HAP-1 (cell line): ENCODE measurements at regions not wholly inside any gene's neighbourhood (a gene's known extent, or its start where the extent isn't known, plus 50 kb on each side); places are given as distances from the start of the nearest gene placed in this dataset.

Experiments
- DNase-seq, 2 experiments: peaks; one replicate each; pipeline ENCODE4 v3.0.0-alpha.2; 2016 to 2020; ENCODE audit warnings: low spot score in 2 of 2
- H3K27me3 ChIP-seq: fragments of 250-450 bp; sonication (Bioruptor Pico); 2 replicates; pipeline ENCODE4 v1.5.1; 2020; ENCODE audit warnings: low read depth, mild to moderate bottlenecking, moderate library complexity
- H3K36me3 ChIP-seq: fragments of 250-450 bp; sonication (Bioruptor Pico); replicated peaks from 2 replicates; pipeline ENCODE4 v1.5.1; 2020; ENCODE audit warnings: mild to moderate bottlenecking
- H3K4me1 ChIP-seq: fragments of 250-450 bp; sonication (Bioruptor Pico); 2 replicates; pipeline ENCODE4 v1.5.1; 2020; ENCODE audit warnings: mild to moderate bottlenecking
- H3K4me3 ChIP-seq: fragments of 250-450 bp; sonication (Bioruptor Pico); 2 replicates; pipeline ENCODE4 v1.5.1; 2020; ENCODE audit warnings: mild to moderate bottlenecking, moderate library complexity
- H3K9me3 ChIP-seq: fragments of 250-450 bp; sonication (Bioruptor Pico); 2 replicates; pipeline ENCODE4 v1.5.1; 2020; ENCODE audit warnings: mild to moderate bottlenecking, moderate library complexity
- in situ Hi-C: fragments of 300-500 bp; cut with MboI; formaldehyde crosslinking; loops from 3 replicates; pipeline ENCODE4 v1.14.3; 2020; ENCODE audit warnings: low sequenced_read_pairs, inconsistent platforms, mixed read lengths

DNA sequence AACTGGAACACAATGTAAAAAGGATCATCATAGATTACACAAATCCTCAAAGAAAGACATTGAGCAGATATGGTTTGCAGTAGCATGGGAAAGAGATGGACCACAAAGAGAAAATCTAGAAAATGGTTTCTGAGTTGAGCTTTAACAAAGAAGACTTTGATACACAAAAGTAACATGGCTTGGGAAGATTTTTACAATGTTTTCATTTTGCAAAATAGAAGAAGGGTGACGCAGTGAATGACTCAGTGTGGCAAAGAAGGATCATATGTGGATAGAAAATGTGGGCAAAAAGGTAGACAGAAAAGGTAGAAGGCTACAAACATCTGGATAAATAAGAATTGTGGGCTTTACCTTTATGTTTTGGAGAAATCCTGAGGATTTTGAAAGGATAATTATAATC is 1220.5 kb downstream of the PCDH17 start:
- Histone ChIP-seq H3K9me3 (no peaks in the 10 kb centered on the region), H3K4me1 (no peaks in the 10 kb centered on the region), H3K36me3 (no peaks in the 10 kb centered on the region), H3K4me3 (no peak overlapping the region), H3K27me3 (no peaks in the 10 kb centered on the region)
- DNase-seq: no peak
- in situ Hi-C loops: no loop called here

DNA sequence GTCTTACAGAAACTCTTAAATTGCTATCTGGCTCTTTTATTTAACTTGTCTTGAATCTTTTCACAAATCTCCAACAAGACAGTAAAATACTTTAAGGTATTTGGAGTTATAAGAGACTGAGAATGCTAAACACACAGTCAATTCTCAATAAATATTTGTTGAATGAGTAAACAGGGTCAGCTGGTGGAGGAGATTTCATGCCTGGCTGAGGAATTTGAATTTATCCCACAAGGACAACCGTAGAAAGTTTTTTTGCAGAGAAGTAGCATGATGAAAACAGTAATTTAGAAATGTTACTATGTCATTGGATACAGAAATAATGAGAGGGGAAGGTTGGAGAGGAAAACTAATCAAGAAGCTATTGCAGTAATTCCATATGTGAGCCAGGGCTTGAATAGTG is 1223.7 kb downstream of the PCDH17 start:
- H3K9me3 ChIP-seq: no peaks in the 10 kb centered on the region
- H3K4me1 ChIP-seq: no peaks in the 10 kb centered on the region
- DNase-seq: no peak
- H3K36me3 ChIP-seq: no peaks in the 10 kb centered on the region
- no peak overlapping the region for H3K4me3 ChIP-seq
- no peaks in the 10 kb centered on the region for H3K27me3 ChIP-seq
- in situ Hi-C loops: no loop called here

DNA sequence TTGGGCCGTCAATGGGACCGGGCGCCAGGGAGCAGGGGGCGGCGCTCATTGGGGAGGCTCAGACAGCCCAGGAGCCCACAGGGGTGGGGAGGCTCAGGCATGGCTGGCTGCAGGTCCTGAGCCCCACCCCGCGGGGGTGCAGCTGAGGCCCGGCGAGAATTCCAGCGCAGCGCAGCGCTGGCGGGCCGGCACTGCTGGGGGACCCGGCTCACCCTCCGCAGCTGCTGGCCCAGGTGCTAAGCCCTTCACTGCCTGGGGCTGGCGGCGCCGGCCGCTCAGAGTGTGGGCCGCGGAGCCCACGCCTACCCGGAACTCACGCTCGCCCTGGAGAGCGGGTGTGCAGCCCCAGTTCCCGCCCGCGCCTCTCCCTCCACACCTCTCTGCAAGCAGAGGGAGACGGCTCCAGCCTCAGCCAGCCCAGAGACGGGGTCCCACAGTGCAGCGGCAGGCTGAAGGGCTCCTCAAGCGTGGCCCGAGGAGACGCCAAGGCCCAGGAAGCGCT is 1227.4 kb downstream of the PCDH17 start:
- Histone ChIP-seq H3K4me1 (no peaks in the 10 kb centered on the region), H3K4me3 (no peak overlapping the region), H3K27me3 (no peaks in the 10 kb centered on the region), H3K9me3 (no peaks in the 10 kb centered on the region), H3K36me3 (no peaks in the 10 kb centered on the region)
- in situ Hi-C loops: no loop called here
- DNase-seq: no peak

- Histone ChIP-seq H3K4me3 (no peak overlapping the region), H3K27me3 (no peaks in the 10 kb centered on the region), H3K36me3 (no peaks in the 10 kb centered on the region), H3K4me1 (peaks cover 27% of the 10 kb centered on the region), H3K9me3 (no peaks in the 10 kb centered on the region)
- in situ Hi-C loops: no loop called here
- no peak for DNase-seq
Measured at GRCh38 chr13:58865286-58865685, 1233.7 kb downstream of the PCDH17 start.

GRCh38 chr13:58869566-58869965 is 1238.0 kb downstream of the PCDH17 start:
- no peaks in the 10 kb centered on the region for H3K27me3 ChIP-seq
- H3K4me1 ChIP-seq: peaks cover 31% of the 10 kb centered on the region
- in situ Hi-C loops: no loop called here
- H3K36me3 ChIP-seq: no peaks in the 10 kb centered on the region
- DNase-seq: peak in 1 of 2 experiments; percentile 10
- no peak overlapping the region for H3K4me3 ChIP-seq
- no peaks in the 10 kb centered on the region for H3K9me3 ChIP-seq

- H3K9me3 ChIP-seq: no peaks in the 10 kb centered on the region; the same call in 1 of the 2 replicates
- H3K4me1 ChIP-seq: peaks cover 23% of the 10 kb centered on the region
- no peaks in the 10 kb centered on the region for H3K27me3 ChIP-seq
- in situ Hi-C loops: no loop called here
- H3K36me3 ChIP-seq: no peaks in the 10 kb centered on the region
- no peak overlapping the region for H3K4me3 ChIP-seq
- peak; percentile 16 to 97 for DNase-seq
Measured at GRCh38 chr13:58876473-58876872, 1244.9 kb downstream of the PCDH17 start.

DNA sequence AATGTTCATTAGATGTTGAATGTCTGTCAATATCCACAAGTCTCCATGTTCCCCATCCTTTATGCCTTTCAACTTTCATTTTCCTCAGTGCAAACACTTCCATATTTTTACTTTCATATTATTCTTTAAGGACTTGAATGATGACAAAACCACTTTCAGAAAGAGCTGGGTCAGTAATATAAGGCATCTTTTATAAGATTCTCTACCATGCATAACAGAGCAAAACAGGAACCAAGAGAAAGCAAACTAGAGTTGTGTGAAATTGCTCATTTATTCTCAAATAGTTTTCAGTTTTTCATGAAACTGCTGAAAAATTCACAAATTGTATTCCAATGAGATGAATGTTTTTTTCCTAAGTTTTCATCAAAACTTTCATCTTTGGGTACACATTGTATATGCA is 1247.6 kb downstream of the PCDH17 start:
- no peaks in the 10 kb centered on the region for H3K36me3 ChIP-seq
- H3K4me1 ChIP-seq: peaks cover 23% of the 10 kb centered on the region
- H3K27me3 ChIP-seq: no peaks in the 10 kb centered on the region
- in situ Hi-C loops: no loop called here
- no peak for DNase-seq
- no peaks in the 10 kb centered on the region; the same call in 1 of the 2 replicates for H3K9me3 ChIP-seq
- no peak overlapping the region for H3K4me3 ChIP-seq

GRCh38 chr13:58882516-58882915 is 1251.0 kb downstream of the PCDH17 start:
- no peak for DNase-seq
- Histone ChIP-seq H3K9me3 (no peaks in the 10 kb centered on the region; the same call in 1 of the 2 replicates), H3K4me3 (no peak overlapping the region), H3K27me3 (no peaks in the 10 kb centered on the region), H3K36me3 (no peaks in the 10 kb centered on the region), H3K4me1 (peaks cover 5% of the 10 kb centered on the region)
- in situ Hi-C loops: no loop called here

DNA sequence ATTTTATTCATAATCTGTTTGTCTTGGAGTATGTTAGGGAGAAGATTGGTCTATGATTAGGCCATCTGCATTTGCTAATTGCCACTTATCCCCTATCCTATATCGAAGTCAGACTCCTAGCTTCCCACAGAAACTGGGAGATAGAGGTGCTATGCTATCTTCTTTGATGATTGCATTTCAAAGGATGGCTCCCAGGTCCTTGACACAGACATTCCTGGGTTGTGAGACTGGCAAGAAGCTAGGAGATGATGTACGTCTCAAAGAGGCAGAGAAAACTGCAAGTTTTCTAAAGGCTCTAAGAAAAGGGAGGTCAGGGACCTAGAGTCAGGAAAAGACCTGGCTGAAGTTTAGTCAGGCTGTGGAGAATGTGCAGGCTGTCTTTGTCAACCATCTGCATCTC is 1251.9 kb downstream of the PCDH17 start:
- no peak overlapping the region for H3K4me3 ChIP-seq

GRCh38 chr13:58884353-58885209 is 1253.0 kb downstream of the PCDH17 start:
- no peak for DNase-seq

More for the DNA sequence above, 1251.9 kb downstream of the PCDH17 start:
- H3K36me3 ChIP-seq: no peaks in the 10 kb centered on the region
- H3K4me1 ChIP-seq: no peaks in the 10 kb centered on the region
- H3K9me3 ChIP-seq: no peaks in the 10 kb centered on the region; the same call in 1 of the 2 replicates
- H3K27me3 ChIP-seq: no peaks in the 10 kb centered on the region
- DNase-seq: no peak
- in situ Hi-C loops: no loop called here

GRCh38 chr13:58889474-58889873 is 1257.9 kb downstream of the PCDH17 start:
- no peaks in the 10 kb centered on the region for H3K9me3 ChIP-seq
- H3K36me3 ChIP-seq: no peaks in the 10 kb centered on the region
- no peak overlapping the region for H3K4me3 ChIP-seq
- H3K4me1 ChIP-seq: no peaks in the 10 kb centered on the region
- in situ Hi-C loops: no loop called here
- DNase-seq: no peak
- no peaks in the 10 kb centered on the region for H3K27me3 ChIP-seq

More at GRCh38 chr13:58884353-58885209, 1253.0 kb downstream of the PCDH17 start:
- Histone ChIP-seq H3K36me3 (no peaks in the 10 kb centered on the region), H3K4me1 (no peaks in the 10 kb centered on the region), H3K9me3 (no peaks in the 10 kb centered on the region), H3K27me3 (no peaks in the 10 kb centered on the region), H3K4me3 (no peak overlapping the region)
- in situ Hi-C loops: no loop called here

- H3K4me1 ChIP-seq: no peaks in the 10 kb centered on the region
- no peaks in the 10 kb centered on the region for H3K27me3 ChIP-seq
- no peaks in the 10 kb centered on the region for H3K36me3 ChIP-seq
- no peak overlapping the region for H3K4me3 ChIP-seq
- DNase-seq: no peak
- in situ Hi-C loops: no loop called here
- H3K9me3 ChIP-seq: no peaks in the 10 kb centered on the region
Measured at GRCh38 chr13:58893396-58893795, 1261.9 kb downstream of the PCDH17 start.

DNA sequence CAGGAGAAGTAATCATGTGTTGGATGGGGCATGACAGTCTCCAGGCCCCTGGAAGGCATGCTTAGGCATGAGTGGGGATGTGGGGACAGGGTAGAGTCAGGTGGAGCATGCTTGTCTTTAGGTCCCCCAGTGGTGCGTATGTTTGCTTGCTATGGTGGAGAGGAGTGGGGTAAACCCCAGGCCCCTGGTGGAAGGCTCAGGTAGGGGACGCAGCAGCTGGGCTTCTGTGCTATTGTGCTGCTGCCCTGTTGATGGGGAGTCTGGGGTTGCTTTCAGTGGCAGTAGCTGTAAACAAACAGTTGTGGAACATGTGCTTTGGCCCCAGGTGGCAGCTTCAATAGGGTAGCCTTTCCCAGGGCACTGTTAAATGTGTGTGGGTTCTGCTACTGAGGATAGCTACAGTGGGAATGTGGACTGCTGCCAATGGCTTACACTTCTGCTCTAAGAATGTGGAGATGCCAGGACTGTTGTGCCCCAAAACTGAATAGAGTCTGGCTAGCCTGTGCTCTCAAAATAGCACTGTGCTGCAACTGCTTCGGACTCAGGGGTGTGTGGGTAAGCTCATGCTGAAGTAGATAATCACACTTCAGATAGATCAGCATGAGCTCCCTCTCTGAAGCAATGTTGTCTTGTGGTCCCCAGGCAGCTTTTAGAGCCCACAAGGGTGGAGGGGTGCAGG is 1257.3 kb downstream of the DIAPH3 start:
- Histone ChIP-seq H3K4me1 (no peaks in the 10 kb centered on the region), H3K4me3 (no peak overlapping the region), H3K9me3 (no peaks in the 10 kb centered on the region), H3K36me3 (no peaks in the 10 kb centered on the region), H3K27me3 (no peaks in the 10 kb centered on the region)
- no peak for DNase-seq
- in situ Hi-C loops: no loop called here

GRCh38 chr13:58907347-58907746 is 1256.4 kb downstream of the DIAPH3 start:
- H3K4me3 ChIP-seq: no peak overlapping the region
- H3K9me3 ChIP-seq: no peaks in the 10 kb centered on the region
- H3K36me3 ChIP-seq: no peaks in the 10 kb centered on the region
- H3K27me3 ChIP-seq: no peaks in the 10 kb centered on the region
- DNase-seq: no peak
- in situ Hi-C loops: no loop called here
- no peaks in the 10 kb centered on the region for H3K4me1 ChIP-seq
